GM12878 (cell line): ENCODE measurements at regions not wholly inside any gene's neighbourhood (a gene's known extent, or its start where the extent isn't known, plus 50 kb on each side); places are given as distances from the start of the nearest gene placed in this dataset.
A peak's percentile ranks its signal among the peaks of the same experiment; 100 is the strongest.

Experiments used
- ATAC-seq: fragments of 200-7000 bp; cut with Tn5 transposase; 3 replicates; pipeline ENCODE4 v1.9.1; 2020; ENCODE audit warnings: mild to moderate bottlenecking, moderate library complexity
- BruUV-seq: library from RNA; stranded (reverse); fragments of 400-500 nt; replicated peaks from 2 replicates; lab custom pipeline; 2021; lab: Mats Ljungman, UMichigan
- CTCF ChIA-PET: fragments of 300-600 bp; sonication (Branson Sonifier 250); formaldehyde crosslinking; extraction: SDS; loops from one replicate; lab custom pipeline; 2021; ENCODE audit warnings: inconsistent platforms; lab: Yijun Ruan, JAX
- POLR2A ChIA-PET: fragments of 350-600 bp; formaldehyde crosslinking; extraction: SDS; loops from one replicate; lab custom pipeline; 2021; ENCODE audit warnings: inconsistent platforms; lab: Charles Lee
- RAD21 ChIA-PET: fragments of 300-600 bp; sonication (Branson Sonifier 250); formaldehyde crosslinking; loops from one replicate; lab custom pipeline; 2023; ENCODE audit warnings: antibody characterized with exemption; ENCODE audit not compliant: unreplicated experiment; lab: Charles Lee
- SMC1A ChIA-PET: fragments of 300-600 bp; sonication (Branson Sonifier 250); formaldehyde crosslinking; loops from one replicate; lab custom pipeline; 2023; ENCODE audit not compliant: unreplicated experiment, uncharacterized antibody; lab: Charles Lee
- DNase-seq: peaks from one replicate; pipeline ENCODE4 v3.0.0-alpha.2; 2011; ENCODE audit warnings: low read depth, low spot score
- FAIRE-seq: peaks from 3 replicates; lab custom pipeline; 2011; peaks lifted over from hg19 to GRCh38; lab: Jason Lieb, UNC
- H2AFZ ChIP-seq: 2 replicates; pipeline ENCODE4 v1.6.0; 2011; ENCODE audit warnings: low read depth, low read length, control low read depth; ENCODE audit not compliant: control insufficient read depth
- H3K27ac ChIP-seq: 2 replicates; pipeline ENCODE4 v1.5.1; 2011; ENCODE audit warnings: control low read depth; ENCODE audit not compliant: control insufficient read depth, insufficient read depth
- H3K27me3 ChIP-seq, 2 experiments: replicated peaks in 1 of 2; 2 replicates each; pipeline versions ENCODE4 v1.6.0 to v1.6.1; 2011; ENCODE audit warnings: low read length in 1 of 2; ENCODE audit not compliant: control insufficient read depth in 2 of 2, insufficient read depth in 2 of 2
- H3K36me3 ChIP-seq, 2 experiments: 2 replicates each; pipeline ENCODE4 v1.5.1; 2011; ENCODE audit warnings: low read length in 1 of 2; ENCODE audit not compliant: control insufficient read depth in 2 of 2, insufficient read depth in 2 of 2
- H3K4me1 ChIP-seq: 2 replicates; pipeline ENCODE4 v1.6.1; 2011; ENCODE audit warnings: mild to moderate bottlenecking, low read length, moderate library complexity, mixed read lengths; ENCODE audit not compliant: control insufficient read depth, insufficient read depth
- H3K4me2 ChIP-seq: 2 replicates; pipeline ENCODE4 v1.6.0; 2011; ENCODE audit warnings: control low read depth; ENCODE audit not compliant: control insufficient read depth, insufficient read depth
- H3K4me3 ChIP-seq: fragments of 200-600 bp; sonication (generic); 2 replicates; pipeline ENCODE4 v1.5.1; 2016
- H3K79me2 ChIP-seq: 2 replicates; pipeline ENCODE4 v1.6.0; 2011; ENCODE audit warnings: low read length; ENCODE audit not compliant: control insufficient read depth, insufficient read depth
- H3K9ac ChIP-seq: 2 replicates; pipeline ENCODE4 v1.8.0; 2011; ENCODE audit warnings: low read length, control low read depth, mixed read lengths; ENCODE audit not compliant: control insufficient read depth, insufficient read depth
- H3K9me3 ChIP-seq: replicated peaks from 3 replicates; pipeline ENCODE4 v1.5.1; 2011; ENCODE audit warnings: mild to moderate bottlenecking, low read length; ENCODE audit not compliant: control insufficient read depth, insufficient read depth
- H4K20me1 ChIP-seq: 2 replicates; pipeline ENCODE4 v1.6.0; 2011; ENCODE audit not compliant: control insufficient read depth, insufficient read depth
- BRCA1 ChIP-seq: IDR thresholded peaks from 2 replicates; pipeline ENCODE4 v1.6.1; 2011; ENCODE audit warnings: low read depth, low read length, improper control_type of control experiment
- RAD21 ChIP-seq: IDR thresholded peaks from 2 replicates; pipeline ENCODE4 v1.6.1; 2011; ENCODE audit warnings: mild to moderate bottlenecking, low read depth, low read length, moderate library complexity; ENCODE audit not compliant: insufficient read depth
- SMC3 ChIP-seq: IDR thresholded peaks from 2 replicates; pipeline ENCODE4 v1.6.1; 2011; ENCODE audit warnings: low read length, improper control_type of control experiment, borderline replicate concordance
- TARDBP ChIP-seq: IDR thresholded peaks from 2 replicates; pipeline ENCODE4 v1.6.1; 2016; ENCODE audit warnings: borderline replicate concordance
- TCF12 ChIP-seq: IDR thresholded peaks from 2 replicates; pipeline ENCODE4 v1.6.1; 2011; ENCODE audit warnings: low read depth, mild to moderate bottlenecking, low read length
- WRNIP1 ChIP-seq: IDR thresholded peaks from 2 replicates; pipeline ENCODE4 v1.6.1; 2011; ENCODE audit warnings: low read depth, low read length, improper control_type of control experiment, borderline replicate concordance
- YY1 ChIP-seq: IDR thresholded peaks from 2 replicates; pipeline ENCODE4 v1.6.1; 2011; ENCODE audit warnings: low read depth, mild to moderate bottlenecking, low read length
- WGBS: methylation state at CpG from one replicate; pipeline ENCODE4 v1.1.6; 2016; ENCODE audit warnings: low lambda C conversion rate; ENCODE audit not compliant: insufficient replicate concordance, insufficient coverage; ENCODE audit errors: missing lambda C conversion rate; 5-methylcytosine and 5-hydroxymethylcytosine counted together
- in situ Hi-C: fragments of 300-500 bp; cut with MboI; formaldehyde crosslinking; loops from 9 replicates; pipeline ENCODE4 v1.14.3; 2018; ENCODE audit warnings: mixed read lengths
- intact Hi-C: fragments of 100-400 bp; cut with micrococcal nuclease; formaldehyde crosslinking; loops from one replicate; pipeline ENCODE4 v1.14.2; 2022; ENCODE audit not compliant: unreplicated experiment
- TF ChIP-seq, protein P1 (sequence below), 3 experiments: IDR thresholded peaks in 2 of 3; conservative IDR thresholded peaks in 1 of 3; 2 replicates each; pipeline ENCODE4 v1.5.1; 2011; ENCODE audit warnings: low read depth in 3 of 3, low read length in 3 of 3, mild to moderate bottlenecking in 3 of 3, control low read depth in 2 of 3, moderate library complexity in 2 of 3, inconsistent platforms in 1 of 3, mixed read lengths in 1 of 3; ENCODE audit not compliant: control insufficient read depth in 2 of 3, insufficient read depth in 1 of 3; ENCODE audit errors: extremely low read depth in 1 of 3

DNA sequence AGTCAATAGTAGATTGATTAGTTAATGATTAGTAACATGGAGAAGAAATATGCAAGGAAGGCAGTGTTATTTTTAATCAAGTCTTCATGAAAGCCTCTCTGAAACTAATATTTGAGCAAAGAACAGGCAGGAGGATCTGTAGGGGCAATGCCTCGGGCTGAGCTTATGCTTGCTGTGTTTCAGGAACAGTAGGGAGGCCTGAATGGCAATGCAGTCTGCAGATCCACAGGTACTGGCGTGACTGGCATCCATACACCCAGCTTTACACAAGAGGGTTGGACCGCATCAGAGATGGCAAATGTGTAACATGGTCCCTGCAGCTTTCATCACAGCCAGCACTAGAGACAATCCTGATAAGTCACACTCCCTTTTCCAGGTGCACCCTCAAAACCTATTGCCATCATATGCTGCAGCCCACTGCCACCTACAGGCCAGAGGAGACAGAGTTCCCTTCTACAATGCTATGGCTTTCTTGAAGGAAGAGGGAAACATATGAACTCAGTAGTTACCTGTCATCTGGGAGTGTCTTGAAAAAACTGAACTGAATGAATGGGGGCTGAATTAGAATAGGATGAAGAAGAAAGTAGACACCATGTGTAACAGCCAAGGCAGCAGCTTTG lies 582.4 kb upstream of the RAB6C start:
- Histone ChIP-seq H3K79me2 (no peaks in the 10 kb centered on the region), H3K27me3 (no peaks in the 10 kb centered on the region), H3K4me3 (no peak overlapping the region), H4K20me1 (no peaks in the 10 kb centered on the region), H3K4me1 (no peaks in the 10 kb centered on the region; the same call in 1 of the 2 replicates), H3K4me2 (no peak overlapping the region)
- peak; percentile 21 for DNase-seq
- TF ChIP-seq YY1 (peak; percentile 55; the same call in 1 of the 2 replicates), SMC3 (peak; percentile 78), BRCA1 (no peak), TARDBP (no peak), RAD21 (peak; percentile 94), WRNIP1 (0 out of 2 replicates have a peak, but pooled peaks have one; percentile 68), TCF12 (0 out of 2 replicates have a peak, but pooled peaks have one; percentile 37)
- TF ChIP-seq, protein P1, sequence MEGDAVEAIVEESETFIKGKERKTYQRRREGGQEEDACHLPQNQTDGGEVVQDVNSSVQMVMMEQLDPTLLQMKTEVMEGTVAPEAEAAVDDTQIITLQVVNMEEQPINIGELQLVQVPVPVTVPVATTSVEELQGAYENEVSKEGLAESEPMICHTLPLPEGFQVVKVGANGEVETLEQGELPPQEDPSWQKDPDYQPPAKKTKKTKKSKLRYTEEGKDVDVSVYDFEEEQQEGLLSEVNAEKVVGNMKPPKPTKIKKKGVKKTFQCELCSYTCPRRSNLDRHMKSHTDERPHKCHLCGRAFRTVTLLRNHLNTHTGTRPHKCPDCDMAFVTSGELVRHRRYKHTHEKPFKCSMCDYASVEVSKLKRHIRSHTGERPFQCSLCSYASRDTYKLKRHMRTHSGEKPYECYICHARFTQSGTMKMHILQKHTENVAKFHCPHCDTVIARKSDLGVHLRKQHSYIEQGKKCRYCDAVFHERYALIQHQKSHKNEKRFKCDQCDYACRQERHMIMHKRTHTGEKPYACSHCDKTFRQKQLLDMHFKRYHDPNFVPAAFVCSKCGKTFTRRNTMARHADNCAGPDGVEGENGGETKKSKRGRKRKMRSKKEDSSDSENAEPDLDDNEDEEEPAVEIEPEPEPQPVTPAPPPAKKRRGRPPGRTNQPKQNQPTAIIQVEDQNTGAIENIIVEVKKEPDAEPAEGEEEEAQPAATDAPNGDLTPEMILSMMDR (IDR thresholded peaks at IDR 0.05 in 2 of 3, conservative IDR thresholded peaks at IDR 0.05 in 1 of 3; ENCODE audit: control insufficient read depth in 2 of 3, extremely low read depth in 1 of 3, insufficient read depth in 1 of 3, low read depth in 3 of 3, low read length in 3 of 3) = peak; percentile 78 to 87 (median 81)
- TF ChIP-seq, all 136 proteins: peak for 6
- intact Hi-C loops = loop anchor here (1.0 to 10.0 kb wide), 4 partner anchors 204 to 1076 kb away; no protein-coding TSS in a partner anchor
- 5% methylated on average over 3 of the region's 3 CpGs for WGBS
- H2AFZ ChIP-seq = no peak overlapping the region
- ATAC-seq (peak; percentile 94), FAIRE-seq (peak; percentile 97)
- POLR2A ChIA-PET = no interaction called here
- no peaks in the 10 kb centered on the region for H3K9me3 ChIP-seq
- in situ Hi-C loops = loop anchor here (5.0 kb wide), 1 partner anchor 665 kb away; no protein-coding TSS in a partner anchor
- SMC1A ChIA-PET = interaction anchor here (0.8 to 1.4 kb wide), 6 partner anchors 22 to 203 kb away, joined by 3 to 6 read pairs (median 3); no protein-coding TSS in a partner anchor
- H3K27ac ChIP-seq = no peak overlapping the region
- CTCF ChIA-PET = interaction anchor here (0.6 to 1.6 kb wide), 6 partner anchors 19 to 1070 kb away, joined by 3 to 9 read pairs (median 4); no protein-coding TSS in a partner anchor
- RAD21 ChIA-PET = interaction anchor here (1.9 kb wide), 1 partner anchor 661 kb away, joined by 5 read pairs; no protein-coding TSS in a partner anchor
- H3K9ac ChIP-seq = no peak overlapping the region
- H3K36me3 ChIP-seq = no peaks in the 10 kb centered on the region
- BruUV-seq = no TSS peak
